ENCODE measurements at regions not wholly inside any gene's neighbourhood (a gene's known extent, or its start where the extent isn't known, plus 50 kb on each side); places are given as distances from the start of the nearest gene placed in this dataset.

- Histone ChIP-seq H3K27me3 (replicated peaks; ENCODE audit: insufficient read depth, low read length) (no peaks in the 10 kb centered on the region), H3K79me2 (ENCODE audit: low read length) (no peaks in the 10 kb centered on the region), H3K4me1 (ENCODE audit: low read length) (no peaks in the 10 kb centered on the region), H3F3A (ENCODE audit: insufficient read depth, low read length) (no peaks in the 10 kb centered on the region), H3K9me2 (replicated peaks; ENCODE audit: insufficient read depth, low read length) (no peaks in the 10 kb centered on the region), H3K36me3 (replicated peaks; ENCODE audit: insufficient read depth, low read length) (no peaks in the 10 kb centered on the region), H3K4me2 (ENCODE audit: low read depth, low read length) (no peak overlapping the region), H4K20me1 (ENCODE audit: insufficient read depth, low read length) (no peaks in the 10 kb centered on the region), H3K4me3 (ENCODE audit: low read length) (no peak overlapping the region), H3K9ac (ENCODE audit: low read length) (no peak overlapping the region), H3K9me3 (replicated peaks; ENCODE audit: insufficient read depth, low read length) (no peaks in the 10 kb centered on the region), H2AFZ (ENCODE audit: low read length) (no peak overlapping the region), H3K27ac (ENCODE audit: low read length) (no peak overlapping the region)
- DNase-seq, result no peak
- TF ChIP-seq EZH2phosphoT487 (IDR thresholded peaks at IDR 0.05; ENCODE audit: low read length) (no peak), EZH2 (optimal IDR thresholded peaks at IDR 0.05; ENCODE audit: low read depth, low read length) (no peak), CTCF (IDR thresholded peaks at IDR 0.05; ENCODE audit: low read length) (no peak)
Measured at GRCh38 chr1:228939001-228939691, 203.9 kb downstream of the RHOU start.

DNA sequence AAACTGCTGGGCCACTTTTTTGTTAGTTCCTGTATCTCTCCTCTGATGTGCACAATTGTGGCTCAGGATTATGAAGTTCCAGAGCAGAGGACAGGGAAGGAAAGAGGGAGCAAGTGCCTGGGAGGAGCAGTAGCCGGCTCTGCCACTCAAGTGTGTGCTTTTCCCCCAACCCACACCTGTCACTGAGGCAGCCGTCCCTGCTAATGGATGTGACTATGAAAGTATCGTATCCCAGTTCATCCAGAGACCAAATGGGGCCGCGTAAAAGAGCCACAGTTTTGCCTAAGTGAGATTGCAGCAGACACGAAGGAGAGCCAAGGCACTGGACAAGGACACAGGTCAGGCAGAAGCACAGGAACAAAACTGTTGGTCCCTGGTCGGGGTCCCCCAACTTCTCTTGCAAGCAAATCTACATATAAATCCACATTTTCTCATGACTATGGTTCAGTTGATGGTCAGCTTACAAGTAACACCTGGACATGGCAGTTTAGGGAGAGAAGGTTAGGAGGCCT lies 204.7 kb downstream of the RHOU start:
- H3K79me2 ChIP-seq (ENCODE audit: low read length), result no peaks in the 10 kb centered on the region
- H3K4me2 ChIP-seq (ENCODE audit: low read depth, low read length), result no peak overlapping the region
- H3F3A ChIP-seq (ENCODE audit: insufficient read depth, low read length), result no peaks in the 10 kb centered on the region
- no peaks in the 10 kb centered on the region for H3K36me3 ChIP-seq (replicated peaks; ENCODE audit: insufficient read depth, low read length)
- no peaks in the 10 kb centered on the region for H4K20me1 ChIP-seq (ENCODE audit: insufficient read depth, low read length)
- no peak overlapping the region for H3K4me3 ChIP-seq (ENCODE audit: low read length)
- no peak for DNase-seq
- no peaks in the 10 kb centered on the region for H3K9me3 ChIP-seq (replicated peaks; ENCODE audit: insufficient read depth, low read length)
- H3K9ac ChIP-seq (ENCODE audit: low read length), result no peak overlapping the region
- H2AFZ ChIP-seq (ENCODE audit: low read length), result no peak overlapping the region
- H3K9me2 ChIP-seq (replicated peaks; ENCODE audit: insufficient read depth, low read length), result no peaks in the 10 kb centered on the region
- H3K27me3 ChIP-seq (replicated peaks; ENCODE audit: insufficient read depth, low read length), result no peaks in the 10 kb centered on the region
- no peaks in the 10 kb centered on the region for H3K4me1 ChIP-seq (ENCODE audit: low read length)
- H3K27ac ChIP-seq (ENCODE audit: low read length), result no peak overlapping the region
- TF ChIP-seq EZH2 (optimal IDR thresholded peaks at IDR 0.05; ENCODE audit: low read depth, low read length) (no peak), CTCF (IDR thresholded peaks at IDR 0.05; ENCODE audit: low read length) (no peak), EZH2phosphoT487 (IDR thresholded peaks at IDR 0.05; ENCODE audit: low read length) (no peak)

GRCh38 chr1:228940526-228940925 lies 205.2 kb downstream of the RHOU start:
- H3K4me1 ChIP-seq (ENCODE audit: low read length), result no peaks in the 10 kb centered on the region
- H2AFZ ChIP-seq (ENCODE audit: low read length), result no peak overlapping the region
- no peaks in the 10 kb centered on the region for H4K20me1 ChIP-seq (ENCODE audit: insufficient read depth, low read length)
- no peak for DNase-seq
- no peaks in the 10 kb centered on the region for H3K27me3 ChIP-seq (replicated peaks; ENCODE audit: insufficient read depth, low read length)
- no peaks in the 10 kb centered on the region for H3K79me2 ChIP-seq (ENCODE audit: low read length)
- H3K4me3 ChIP-seq (ENCODE audit: low read length), result no peak overlapping the region
- TF ChIP-seq CTCF (IDR thresholded peaks at IDR 0.05; ENCODE audit: low read length) (no peak), EZH2phosphoT487 (IDR thresholded peaks at IDR 0.05; ENCODE audit: low read length) (no peak), EZH2 (optimal IDR thresholded peaks at IDR 0.05; ENCODE audit: low read depth, low read length) (no peak)
- H3F3A ChIP-seq (ENCODE audit: insufficient read depth, low read length), result no peaks in the 10 kb centered on the region
- no peaks in the 10 kb centered on the region for H3K36me3 ChIP-seq (replicated peaks; ENCODE audit: insufficient read depth, low read length)
- H3K27ac ChIP-seq (ENCODE audit: low read length), result no peak overlapping the region
- no peaks in the 10 kb centered on the region for H3K9me3 ChIP-seq (replicated peaks; ENCODE audit: insufficient read depth, low read length)
- H3K9me2 ChIP-seq (replicated peaks; ENCODE audit: insufficient read depth, low read length), result no peaks in the 10 kb centered on the region
- H3K9ac ChIP-seq (ENCODE audit: low read length), result no peak overlapping the region
- no peak overlapping the region for H3K4me2 ChIP-seq (ENCODE audit: low read depth, low read length)
